ENCODE measurements at regions not wholly inside any gene's neighbourhood (a gene's known extent, or its start where the extent isn't known, plus 50 kb on each side); places are given as distances from the start of the nearest gene placed in this dataset.
"Not testable (repeated sequence)": the region's sequence is repeated elsewhere in the genome, so short reads cannot be mapped to it uniquely, and the experiment has no call there.

GRCh38 chrX:65241059-65241721 lies 264.9 kb upstream of the ZC4H2 start:
- no peak for DNase-seq (ENCODE audit: low read depth)
- H3K4me3 ChIP-seq (ENCODE audit: low read depth, low read length) = no peak overlapping the region
- TF ChIP-seq POLR2A (IDR thresholded peaks at IDR 0.05; ENCODE audit: extremely low read depth, insufficient read length) (no peak), MAX (IDR thresholded peaks at IDR 0.05; ENCODE audit: low read depth, low read length) (no peak), CTCF (IDR thresholded peaks at IDR 0.05; ENCODE audit: low read depth, low read length) (no peak), MYC (IDR thresholded peaks at IDR 0.05; ENCODE audit: low read depth, low read length) (no peak)

GRCh38 chrX:65203545-65203944 lies 227.3 kb upstream of the ZC4H2 start:
- no peak for TF ChIP-seq MAX (IDR thresholded peaks at IDR 0.05; ENCODE audit: low read depth, low read length)
- no peak for TF ChIP-seq MYC (IDR thresholded peaks at IDR 0.05; ENCODE audit: low read depth, low read length)
- no peak for TF ChIP-seq CTCF (IDR thresholded peaks at IDR 0.05; ENCODE audit: low read depth, low read length)
- no peak for TF ChIP-seq POLR2A (IDR thresholded peaks at IDR 0.05; ENCODE audit: extremely low read depth, insufficient read length)
- DNase-seq (ENCODE audit: low read depth) = no peak

GRCh38 chrX:65196758-65197360 lies 220.6 kb upstream of the ZC4H2 start:
- no peak for TF ChIP-seq MAX (IDR thresholded peaks at IDR 0.05; ENCODE audit: low read depth, low read length)
- no peak overlapping the region for H3K4me3 ChIP-seq (ENCODE audit: low read depth, low read length)
- DNase-seq (ENCODE audit: low read depth) = no peak

More at GRCh38 chrX:65203545-65203944, 227.3 kb upstream of the ZC4H2 start:
- H3K4me3 ChIP-seq (ENCODE audit: low read depth, low read length) = no peak overlapping the region

GRCh38 chrX:65195621-65196020 lies 219.4 kb upstream of the ZC4H2 start:
- no peak for TF ChIP-seq MAX (IDR thresholded peaks at IDR 0.05; ENCODE audit: low read depth, low read length)
- no peak for TF ChIP-seq MYC (IDR thresholded peaks at IDR 0.05; ENCODE audit: low read depth, low read length)
- TF ChIP-seq POLR2A (IDR thresholded peaks at IDR 0.05; ENCODE audit: extremely low read depth, insufficient read length) = no peak
- no peak for TF ChIP-seq CTCF (IDR thresholded peaks at IDR 0.05; ENCODE audit: low read depth, low read length)

GRCh38 chrX:65194547-65194946 lies 218.3 kb upstream of the ZC4H2 start:
- H3K4me3 ChIP-seq (ENCODE audit: low read depth, low read length) = no peak overlapping the region
- TF ChIP-seq MAX (IDR thresholded peaks at IDR 0.05; ENCODE audit: low read depth, low read length) (no peak), CTCF (IDR thresholded peaks at IDR 0.05; ENCODE audit: low read depth, low read length) (no peak), POLR2A (IDR thresholded peaks at IDR 0.05; ENCODE audit: extremely low read depth, insufficient read length) (no peak), MYC (IDR thresholded peaks at IDR 0.05; ENCODE audit: low read depth, low read length) (no peak)
- DNase-seq (ENCODE audit: low read depth) = no peak

More at GRCh38 chrX:65195621-65196020, 219.4 kb upstream of the ZC4H2 start:
- no peak for DNase-seq (ENCODE audit: low read depth)
- H3K4me3 ChIP-seq (ENCODE audit: low read depth, low read length) = no peak overlapping the region

- not testable (repeated sequence) for DNase-seq (ENCODE audit: low read depth); H3K4me3 ChIP-seq (ENCODE audit: low read depth, low read length)
Observed at GRCh38 chrX:65163325-65163724, 187.1 kb upstream of the ZC4H2 start.
